22Rv1 (cell line): ENCODE measurements at regions not wholly inside any gene's neighbourhood (a gene's known extent, or its start where the extent isn't known, plus 50 kb on each side); places are given as distances from the start of the nearest gene placed in this dataset.

Experiments used
- H3K27ac ChIP-seq: fragments of 450-650 bp; 2 replicates; pipeline ENCODE4 v1.5.1; 2017
- ZFX ChIP-seq: fragments of 450-650 bp; IDR thresholded peaks from 2 replicates; pipeline ENCODE4 v1.6.1; 2017; ENCODE audit warnings: antibody characterized with exemption, borderline replicate concordance
- TF ChIP-seq, protein P1 (sequence below): fragments of 450-650 bp; IDR thresholded peaks from 2 replicates; pipeline ENCODE4 v1.5.1; 2017; ENCODE audit warnings: mild to moderate bottlenecking

- H3K27ac ChIP-seq, result no peak overlapping the region
- TF ChIP-seq ZFX, result no peak
Measured at GRCh38 chr4:187286525-187286924, 562.9 kb upstream of the FAT1 start.

DNA sequence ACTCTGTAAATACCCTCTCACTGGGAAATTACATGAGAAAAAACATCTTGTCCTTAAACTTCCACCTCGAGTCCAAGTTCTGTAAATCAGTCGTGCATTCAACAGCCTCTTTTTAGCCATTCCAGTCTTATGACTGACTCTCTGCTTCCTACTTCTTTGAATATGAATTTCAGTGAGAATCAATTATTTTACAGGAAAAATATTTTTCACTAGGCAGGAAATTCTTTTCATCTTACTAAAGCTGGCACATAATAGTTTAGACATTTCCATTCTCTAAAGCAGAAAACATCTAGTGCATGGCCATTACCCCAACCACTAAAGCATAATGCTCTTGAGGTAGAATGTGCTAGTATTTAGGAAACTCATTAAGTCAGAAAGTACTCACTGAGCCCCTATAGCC, 565.7 kb upstream of the FAT1 start:
- no peak overlapping the region for H3K27ac ChIP-seq
- no peak for TF ChIP-seq ZFX
- TF ChIP-seq, protein P1, sequence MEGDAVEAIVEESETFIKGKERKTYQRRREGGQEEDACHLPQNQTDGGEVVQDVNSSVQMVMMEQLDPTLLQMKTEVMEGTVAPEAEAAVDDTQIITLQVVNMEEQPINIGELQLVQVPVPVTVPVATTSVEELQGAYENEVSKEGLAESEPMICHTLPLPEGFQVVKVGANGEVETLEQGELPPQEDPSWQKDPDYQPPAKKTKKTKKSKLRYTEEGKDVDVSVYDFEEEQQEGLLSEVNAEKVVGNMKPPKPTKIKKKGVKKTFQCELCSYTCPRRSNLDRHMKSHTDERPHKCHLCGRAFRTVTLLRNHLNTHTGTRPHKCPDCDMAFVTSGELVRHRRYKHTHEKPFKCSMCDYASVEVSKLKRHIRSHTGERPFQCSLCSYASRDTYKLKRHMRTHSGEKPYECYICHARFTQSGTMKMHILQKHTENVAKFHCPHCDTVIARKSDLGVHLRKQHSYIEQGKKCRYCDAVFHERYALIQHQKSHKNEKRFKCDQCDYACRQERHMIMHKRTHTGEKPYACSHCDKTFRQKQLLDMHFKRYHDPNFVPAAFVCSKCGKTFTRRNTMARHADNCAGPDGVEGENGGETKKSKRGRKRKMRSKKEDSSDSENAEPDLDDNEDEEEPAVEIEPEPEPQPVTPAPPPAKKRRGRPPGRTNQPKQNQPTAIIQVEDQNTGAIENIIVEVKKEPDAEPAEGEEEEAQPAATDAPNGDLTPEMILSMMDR, result no peak

- H3K27ac ChIP-seq, result no peak overlapping the region
- TF ChIP-seq, protein P1, result no peak
- no peak for TF ChIP-seq ZFX
Measured at GRCh38 chr4:187294861-187295260, 571.2 kb upstream of the FAT1 start.

- no peak overlapping the region for H3K27ac ChIP-seq
- TF ChIP-seq, protein P1, result no peak
- no peak for TF ChIP-seq ZFX
Measured at GRCh38 chr4:187301923-187302322, 578.3 kb upstream of the FAT1 start.

DNA sequence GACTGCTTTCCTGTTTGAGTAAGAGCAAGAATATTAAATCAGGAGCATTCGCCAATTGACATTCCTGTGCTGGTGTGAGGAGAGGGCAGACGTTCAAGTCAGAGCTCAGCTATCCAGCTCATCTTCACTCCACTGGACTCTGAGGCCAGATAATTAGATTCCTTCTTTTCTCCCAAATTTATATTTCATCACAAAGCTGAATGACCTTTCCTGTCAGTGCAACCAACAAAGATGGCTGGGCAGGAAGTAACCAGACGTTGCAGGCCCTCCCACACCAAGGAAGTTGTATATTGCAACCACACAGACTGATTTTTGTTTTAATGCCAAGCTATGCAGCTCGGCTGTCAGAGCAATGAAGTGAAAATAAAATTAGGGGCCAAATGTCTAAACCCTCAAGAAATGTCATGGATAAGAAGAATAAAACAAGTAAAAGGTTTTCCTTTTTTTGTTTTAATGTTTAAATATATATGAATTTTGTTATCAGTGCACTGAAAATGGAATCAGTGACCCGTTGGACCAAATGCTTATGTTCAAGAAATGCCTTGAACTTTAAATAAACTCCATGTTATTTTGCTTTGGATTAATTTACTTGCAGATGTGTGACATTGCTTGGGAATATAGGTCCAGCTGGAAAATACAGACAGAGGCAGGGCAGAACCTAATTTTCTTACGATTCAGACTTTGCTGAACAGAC, 578.9 kb upstream of the FAT1 start:
- no peak overlapping the region for H3K27ac ChIP-seq

DNA sequence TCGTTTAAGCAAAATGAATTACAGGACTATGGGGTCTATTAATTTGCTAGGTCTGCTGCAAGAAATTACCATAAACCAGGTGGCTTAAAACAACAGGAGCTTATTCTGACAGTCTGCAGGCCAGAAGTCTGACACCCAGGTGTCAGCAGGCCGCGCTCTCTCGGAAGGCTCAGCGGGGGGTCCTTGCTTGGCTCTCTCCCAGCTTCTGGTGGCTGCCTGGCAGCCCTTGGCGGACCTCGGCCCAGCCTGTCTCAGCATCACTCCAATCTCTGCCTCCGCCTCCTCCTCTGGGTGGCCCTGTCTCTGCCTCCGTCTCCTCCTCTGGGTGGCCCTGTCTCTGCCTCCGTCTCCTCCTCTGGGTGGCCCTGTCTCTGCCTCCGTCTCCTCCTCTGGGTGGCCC, 580.5 kb upstream of the FAT1 start:
- H3K27ac ChIP-seq, result no peak overlapping the region
- TF ChIP-seq, protein P1, result no peak
- TF ChIP-seq ZFX, result no peak

More for the DNA sequence above, 578.9 kb upstream of the FAT1 start:
- TF ChIP-seq, protein P1, result no peak
- no peak for TF ChIP-seq ZFX

DNA sequence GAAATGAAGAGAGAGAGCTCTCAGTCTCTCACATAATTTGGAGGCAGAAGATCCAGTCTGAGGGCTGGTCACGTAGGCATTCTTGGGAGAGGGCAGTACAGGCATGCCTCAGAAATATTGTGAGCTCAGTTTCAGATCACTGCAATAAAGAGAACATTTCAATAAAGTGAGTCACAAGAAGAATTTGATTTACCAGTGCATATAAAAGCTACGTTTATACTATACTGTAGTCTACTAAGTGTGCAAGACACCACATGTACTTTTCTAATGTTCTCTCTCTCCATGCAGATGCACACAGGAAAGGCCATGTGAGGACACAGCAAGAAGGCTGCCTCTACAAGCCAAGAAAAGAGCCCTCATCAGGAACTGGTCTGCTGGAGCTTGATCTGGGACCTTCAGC, 583.5 kb upstream of the FAT1 start:
- no peak overlapping the region for H3K27ac ChIP-seq
- no peak for TF ChIP-seq ZFX

- H3K27ac ChIP-seq, result no peak overlapping the region
- TF ChIP-seq, protein P1, result no peak
- TF ChIP-seq ZFX, result no peak
Measured at GRCh38 chr4:187309456-187309855, 585.8 kb upstream of the FAT1 start.
